WI38 (cell line): ENCODE measurements at regions not wholly inside any gene's neighbourhood (a gene's known extent, or its start where the extent isn't known, plus 50 kb on each side); places are given as distances from the start of the nearest gene placed in this dataset.
"Not testable (repeated sequence)": the region's sequence is repeated elsewhere in the genome, so short reads cannot be mapped to it uniquely, and the experiment has no call there.

Source experiments
- H3K4me3 ChIP-seq: 2 replicates; pipeline ENCODE4 v1.5.1; 2011; ENCODE audit warnings: low read depth, mild to moderate bottlenecking, control low read depth, low read length
- CTCF ChIP-seq: IDR thresholded peaks from 2 replicates; pipeline ENCODE4 v1.5.1; 2012; ENCODE audit warnings: low read depth, mild to moderate bottlenecking, control low read depth, low read length

- no peak overlapping the region for H3K4me3 ChIP-seq
- no peak for TF ChIP-seq CTCF
Observed at GRCh38 chr6:4412077-4412476, 276.7 kb upstream of the ECI2 start.

DNA sequence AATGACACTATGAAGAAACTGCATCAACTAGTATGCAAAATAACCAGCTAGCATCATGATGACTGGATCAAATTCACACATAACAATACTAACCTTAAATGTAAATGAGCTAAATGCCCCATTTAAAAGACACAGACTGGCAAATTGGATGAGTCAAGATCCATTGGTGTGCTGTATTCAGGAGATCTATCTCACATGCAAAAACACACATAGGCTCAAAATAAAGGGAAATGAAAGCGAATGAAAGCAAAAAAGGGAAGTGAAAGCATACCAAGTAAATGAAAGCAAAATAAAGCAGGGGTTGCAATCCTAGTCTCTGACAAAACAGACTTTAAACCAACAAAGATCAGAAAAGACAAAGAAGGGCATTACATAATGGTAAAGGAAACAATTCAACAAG is 272.3 kb upstream of the ECI2 start:
- not testable (repeated sequence) for H3K4me3 ChIP-seq

DNA sequence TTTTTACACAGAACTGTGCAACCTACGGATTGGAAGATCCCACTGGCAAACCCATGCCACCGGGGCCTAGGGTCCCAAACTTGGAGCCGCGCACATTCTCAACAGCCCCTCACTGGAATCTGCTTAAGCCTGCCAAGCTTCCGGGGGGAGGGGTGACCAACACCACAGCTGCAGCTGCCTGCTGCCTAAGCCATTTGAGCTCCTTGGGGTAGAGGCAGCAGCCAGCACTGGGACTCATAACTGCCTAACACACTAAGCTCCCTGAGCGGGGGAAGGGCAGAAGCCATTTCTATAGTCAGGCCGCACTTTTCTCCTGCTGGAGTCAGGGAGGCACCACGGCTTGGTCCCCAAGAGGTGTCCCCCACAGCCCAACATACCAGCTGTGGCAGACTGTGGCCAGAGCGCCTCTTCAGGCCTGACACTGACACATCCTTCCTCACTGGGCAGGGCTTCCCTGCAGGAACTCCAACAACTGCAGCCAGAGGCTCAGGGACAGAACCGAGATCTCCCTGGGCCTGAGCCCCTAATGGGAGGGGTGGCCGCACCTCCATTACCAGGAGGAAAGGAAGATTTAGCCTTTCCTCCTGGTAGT is 270.3 kb upstream of the ECI2 start:
- no peak overlapping the region for H3K4me3 ChIP-seq
- TF ChIP-seq CTCF: no peak

- H3K4me3 ChIP-seq: no peak overlapping the region
- no peak for TF ChIP-seq CTCF
Observed at GRCh38 chr6:4404415-4404814, 269.0 kb upstream of the ECI2 start.

DNA sequence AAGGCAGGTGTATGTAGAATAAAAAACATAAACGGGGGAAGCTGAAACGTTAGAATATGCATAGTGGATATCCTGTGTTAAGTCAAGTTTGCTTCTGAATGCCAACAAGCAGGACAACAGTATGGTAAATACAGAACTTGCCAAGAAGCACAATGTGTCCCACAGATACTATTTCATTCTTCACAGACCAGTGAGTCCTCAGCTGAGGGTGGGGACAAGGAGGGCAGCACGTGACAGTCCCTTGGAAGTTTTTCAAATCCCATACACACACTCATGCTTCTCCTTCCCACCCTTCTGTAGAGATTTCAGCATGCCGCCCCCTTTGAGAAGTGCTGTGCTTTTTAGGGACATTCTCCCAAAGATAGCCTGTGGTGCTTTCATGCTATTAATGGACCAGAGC is 268.5 kb upstream of the ECI2 start:
- no peak for TF ChIP-seq CTCF
- H3K4me3 ChIP-seq: no peak overlapping the region

DNA sequence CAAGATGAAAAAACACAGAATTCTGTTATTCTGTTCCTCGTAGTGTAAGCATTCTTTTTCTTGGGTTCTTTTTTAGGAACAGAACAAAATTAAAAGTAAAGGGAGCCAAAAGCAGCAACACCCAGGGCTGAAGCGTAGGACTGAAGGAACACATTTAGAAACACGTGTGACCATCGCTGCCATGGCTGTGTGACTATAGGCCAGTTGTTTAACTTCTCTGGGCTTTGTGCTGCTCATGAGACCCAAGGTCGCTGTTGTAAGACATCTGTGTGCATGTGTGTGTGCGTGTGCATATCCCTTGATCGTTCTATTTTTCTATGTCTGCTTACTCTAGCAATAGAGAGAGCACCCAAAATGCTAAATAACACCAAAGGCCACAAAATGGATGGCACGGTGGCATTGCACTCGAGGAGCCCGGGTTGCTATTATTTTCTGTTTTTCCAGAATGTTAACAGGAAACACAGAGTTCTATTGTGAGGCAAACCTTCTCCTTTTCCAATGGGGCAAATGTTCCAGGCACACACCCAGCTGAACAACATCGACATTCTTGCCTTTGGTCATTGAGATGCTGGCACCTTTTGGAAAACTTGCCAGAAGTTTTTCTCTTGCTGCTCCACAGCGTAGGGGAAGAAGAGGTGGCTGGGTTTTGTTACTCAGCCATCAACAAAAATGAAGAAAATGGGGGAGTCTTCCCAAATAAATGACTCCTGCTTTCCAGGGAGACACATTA is 267.8 kb upstream of the ECI2 start:
- no peak for TF ChIP-seq CTCF

GRCh38 chr6:4402477-4402976 is 267.2 kb upstream of the ECI2 start:
- no peak for TF ChIP-seq CTCF
- no peak overlapping the region for H3K4me3 ChIP-seq

More for the DNA sequence above, 267.8 kb upstream of the ECI2 start:
- no peak overlapping the region for H3K4me3 ChIP-seq
